ENCODE measurements at regions not wholly inside any gene's neighbourhood (a gene's known extent, or its start where the extent isn't known, plus 50 kb on each side); places are given as distances from the start of the nearest gene placed in this dataset.
"Not testable (repeated sequence)": the region's sequence is repeated elsewhere in the genome, so short reads cannot be mapped to it uniquely, and the experiment has no call there.

GRCh38 chr6:28809947-28810658, 113.7 kb downstream of the TRIM27 start:
- no peak for DNase-seq

GRCh38 chr6:28810659-28811053, 113.1 kb downstream of the TRIM27 start:
- DNase-seq: no peak

- DNase-seq: no peak
These were observed 111.9 kb downstream of the TRIM27 start for GRCh38 chr6:28811873-28812272.

GRCh38 chr6:28812778-28813569, 110.8 kb downstream of the TRIM27 start:
- DNase-seq: no peak

- DNase-seq: no peak
These were observed 109.5 kb downstream of the TRIM27 start for GRCh38 chr6:28814032-28814976.

- DNase-seq: no peak
These were observed 107.4 kb downstream of the TRIM27 start for GRCh38 chr6:28816339-28816908.

GRCh38 chr6:28816909-28817807, 106.6 kb downstream of the TRIM27 start:
- no peak for DNase-seq

GRCh38 chr6:28817808-28818145, 106.0 kb downstream of the TRIM27 start:
- no peak for DNase-seq

GRCh38 chr6:28824793-28825731, 98.7 kb downstream of the TRIM27 start:
- no peak for DNase-seq

GRCh38 chr6:28825732-28826293, 98.0 kb downstream of the TRIM27 start:
- DNase-seq: no peak

- not testable (repeated sequence) for DNase-seq
These were observed 92.1 kb downstream of the TRIM27 start for GRCh38 chr6:28831683-28832082.

GRCh38 chr6:28836703-28837102, 87.1 kb downstream of the TRIM27 start:
- DNase-seq: not testable (repeated sequence)

GRCh38 chr6:28838289-28838633, 85.5 kb downstream of the TRIM27 start:
- DNase-seq: peak; percentile 72

- peak; percentile 87 for DNase-seq
These were observed 84.9 kb downstream of the TRIM27 start for GRCh38 chr6:28838634-28839442.

GRCh38 chr6:28839443-28840120, 84.2 kb downstream of the TRIM27 start:
- no peak for DNase-seq

GRCh38 chr6:28841290-28841689, 82.5 kb downstream of the TRIM27 start:
- DNase-seq: no peak

- DNase-seq: peak; percentile 51
These were observed 75.0 kb downstream of the TRIM27 start for GRCh38 chr6:28848756-28849155.

Data from CD4-positive, alpha-beta T cell treated with Interleukin-6 for 4 hours (primary cell).